Esophagus squamous epithelium (tissue), 5 donors: ENCODE measurements at regions not wholly inside any gene's neighbourhood (a gene's known extent, or its start where the extent isn't known, plus 50 kb on each side); places are given as distances from the start of the nearest gene placed in this dataset.
"Not testable (repeated sequence)": the region's sequence is repeated elsewhere in the genome, so short reads cannot be mapped to it uniquely, and the experiment has no call there.

ENCODE experiments used
- DNase-seq: peaks from one replicate; lab custom pipeline; 2025; lab: John Stamatoyannopoulos, UW
- H3K27ac ChIP-seq, 4 donors: fragments of 200-600 bp; sonication (generic); one replicate each; pipeline ENCODE4 v1.5.1; 2016 to 2019; ENCODE audit warnings: mild to moderate bottlenecking in 1 of 4
- H3K27me3 ChIP-seq, 4 donors: fragments of 200-600 bp; sonication (generic); 1 replicate in 3 of 4; 2 replicates in 1 of 4; pipeline versions ENCODE4 v1.5.1 to v1.6.0; 2017 to 2021; ENCODE audit warnings: antibody characterized with exemption in 1 of 4
- H3K36me3 ChIP-seq, 3 donors: fragments of 200-600 bp; sonication (generic); one replicate each; pipeline ENCODE4 v1.5.1; 2016 to 2019
- H3K4me1 ChIP-seq, 3 donors: fragments of 200-600 bp; sonication (generic); one replicate each; pipeline ENCODE4 v1.5.1; 2017 to 2019
- H3K4me3 ChIP-seq, 4 donors: fragments of 200-600 bp; sonication (generic); 1 replicate in 3 of 4; 2 replicates in 1 of 4; pipeline ENCODE4 v1.5.1; 2016 to 2019; ENCODE audit warnings: mild to moderate bottlenecking in 2 of 4, moderate library complexity in 1 of 4
- H3K9me3 ChIP-seq, 3 donors: fragments of 200-600 bp; sonication (generic); one replicate each; pipeline ENCODE4 v1.5.1; 2016 to 2019
- POLR2A ChIP-seq, 4 donors: fragments of 450-650 bp; IDR thresholded peaks; one replicate each; pipeline ENCODE4 v1.6.1; 2017; ENCODE audit warnings: antibody characterized with exemption in 4 of 4, mild to moderate bottlenecking in 4 of 4, moderate library complexity in 3 of 4
- WGBS, 2 donors: methylation state at CpG; one replicate each; pipeline ENCODE4 v1.1.5; 2018; 5-methylcytosine and 5-hydroxymethylcytosine counted together
- intact Hi-C: fragments of 100-400 bp; cut with DNase I; formaldehyde crosslinking; loops from one replicate; pipeline ENCODE4 v1.15.0; 2022
- TF ChIP-seq, protein P1 (sequence below), 6 experiments: fragments of 450-650 bp in 4 of 6; fragments of 200-600 bp in 2 of 6; sonication (generic) in 2 of 6; IDR thresholded peaks; one replicate each; pipeline ENCODE4 v1.5.1; 2016 to 2019; ENCODE audit warnings: antibody characterized with exemption in 6 of 6, mild to moderate bottlenecking in 4 of 6, moderate library complexity in 4 of 6
- donor health status: DM: yes; HTN: yes; CAD: no.

GRCh38 chr2:211205836-211206235 lies 649.4 kb downstream of the CPS1 start:
- Histone ChIP-seq H3K27ac (no peak overlapping the region), H3K36me3 (no peaks in the 10 kb centered on the region), H3K4me3 (no peak overlapping the region), H3K4me1 (no peaks in the 10 kb centered on the region), H3K9me3 (no peaks in the 10 kb centered on the region), H3K27me3 (no peaks in the 10 kb centered on the region)
- DNase-seq, result no peak
- TF ChIP-seq, protein P1, sequence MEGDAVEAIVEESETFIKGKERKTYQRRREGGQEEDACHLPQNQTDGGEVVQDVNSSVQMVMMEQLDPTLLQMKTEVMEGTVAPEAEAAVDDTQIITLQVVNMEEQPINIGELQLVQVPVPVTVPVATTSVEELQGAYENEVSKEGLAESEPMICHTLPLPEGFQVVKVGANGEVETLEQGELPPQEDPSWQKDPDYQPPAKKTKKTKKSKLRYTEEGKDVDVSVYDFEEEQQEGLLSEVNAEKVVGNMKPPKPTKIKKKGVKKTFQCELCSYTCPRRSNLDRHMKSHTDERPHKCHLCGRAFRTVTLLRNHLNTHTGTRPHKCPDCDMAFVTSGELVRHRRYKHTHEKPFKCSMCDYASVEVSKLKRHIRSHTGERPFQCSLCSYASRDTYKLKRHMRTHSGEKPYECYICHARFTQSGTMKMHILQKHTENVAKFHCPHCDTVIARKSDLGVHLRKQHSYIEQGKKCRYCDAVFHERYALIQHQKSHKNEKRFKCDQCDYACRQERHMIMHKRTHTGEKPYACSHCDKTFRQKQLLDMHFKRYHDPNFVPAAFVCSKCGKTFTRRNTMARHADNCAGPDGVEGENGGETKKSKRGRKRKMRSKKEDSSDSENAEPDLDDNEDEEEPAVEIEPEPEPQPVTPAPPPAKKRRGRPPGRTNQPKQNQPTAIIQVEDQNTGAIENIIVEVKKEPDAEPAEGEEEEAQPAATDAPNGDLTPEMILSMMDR (IDR thresholded peaks at IDR 0.05), result no peak
- no peak for TF ChIP-seq POLR2A (IDR thresholded peaks at IDR 0.05)
- intact Hi-C loops, result no loop called here

GRCh38 chr2:211216221-211216620 lies 659.8 kb downstream of the CPS1 start:
- TF ChIP-seq, protein P1 (IDR thresholded peaks at IDR 0.05), result no peak
- no peak for DNase-seq
- Histone ChIP-seq H3K4me1 (no peaks in the 10 kb centered on the region), H3K9me3 (no peaks in the 10 kb centered on the region), H3K36me3 (no peaks in the 10 kb centered on the region), H3K4me3 (no peak overlapping the region), H3K27ac (no peak overlapping the region), H3K27me3 (no peaks in the 10 kb centered on the region)
- intact Hi-C loops, result no loop called here
- 28 to 33% methylated on average over 1 of the region's 1 CpG for WGBS, 2 donors

GRCh38 chr2:211219548-211219947 lies 663.1 kb downstream of the CPS1 start:
- DNase-seq, H3K9me3 ChIP-seq, intact Hi-C loops, H3K36me3 ChIP-seq, H3K27me3 ChIP-seq, H3K27ac ChIP-seq, H3K4me1 ChIP-seq, H3K4me3 ChIP-seq: not testable (repeated sequence)
- WGBS, 2 donors, result 80 to 100% methylated on average over 1 of the region's 15 CpGs

DNA sequence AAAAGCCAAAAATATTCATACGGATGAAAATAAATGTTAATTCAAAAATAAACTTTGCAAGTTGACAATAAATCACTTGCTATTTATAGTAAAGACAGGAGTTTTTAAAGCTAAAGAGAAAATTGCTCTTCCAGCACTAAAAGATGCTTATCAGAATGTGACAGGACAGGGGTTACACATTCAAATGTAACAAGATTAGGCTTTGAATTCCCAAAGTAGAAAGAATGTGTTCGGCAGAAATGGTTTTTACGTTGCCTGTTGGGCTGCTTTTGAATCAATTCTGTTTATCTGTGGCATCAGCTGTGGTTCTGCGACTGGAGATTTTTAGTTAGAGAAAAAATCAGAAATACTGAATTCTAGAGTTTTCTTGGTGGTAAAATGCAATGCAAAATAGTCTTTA lies 669.4 kb downstream of the CPS1 start:
- 26 to 40% methylated on average over 4 of the region's 4 CpGs for WGBS, 2 donors
- intact Hi-C loops, result no loop called here
- H3K27me3 ChIP-seq, result no peaks in the 10 kb centered on the region
- no peaks in the 10 kb centered on the region for H3K36me3 ChIP-seq
- H3K9me3 ChIP-seq, result no peaks in the 10 kb centered on the region
- DNase-seq, result no peak
- no peak overlapping the region for H3K27ac ChIP-seq
- H3K4me1 ChIP-seq, result no peaks in the 10 kb centered on the region
- TF ChIP-seq, protein P1 (IDR thresholded peaks at IDR 0.05), result no peak
- no peak for TF ChIP-seq POLR2A (IDR thresholded peaks at IDR 0.05)
- H3K4me3 ChIP-seq, result no peak overlapping the region

- Histone ChIP-seq H3K4me1 (no peaks in the 10 kb centered on the region), H3K4me3 (no peak overlapping the region), H3K9me3 (no peaks in the 10 kb centered on the region), H3K27ac (no peak overlapping the region), H3K36me3 (no peaks in the 10 kb centered on the region), H3K27me3 (no peaks in the 10 kb centered on the region)
- 72 to 86% methylated on average over 1 to 3 of the region's 3 CpGs for WGBS, 2 donors
- TF ChIP-seq POLR2A (IDR thresholded peaks at IDR 0.05), result no peak
- DNase-seq, result no peak
- intact Hi-C loops, result no loop called here
Observed at GRCh38 chr2:211228559-211228958, 672.2 kb downstream of the CPS1 start.

GRCh38 chr2:211237586-211238275 lies 681.3 kb downstream of the CPS1 start:
- Histone ChIP-seq H3K27me3 (no peaks in the 10 kb centered on the region), H3K4me3 (no peak overlapping the region), H3K27ac (no peak overlapping the region), H3K4me1 (no peaks in the 10 kb centered on the region), H3K9me3 (no peaks in the 10 kb centered on the region), H3K36me3 (no peaks in the 10 kb centered on the region)
- intact Hi-C loops, result no loop called here
- no peak for DNase-seq
- TF ChIP-seq, protein P1 (IDR thresholded peaks at IDR 0.05), result no peak
- 52 to 69% methylated on average over 4 of the region's 4 CpGs for WGBS, 2 donors
